Tibial artery (tissue), 4 donors: ENCODE measurements at regions not wholly inside any gene's neighbourhood (a gene's known extent, or its start where the extent isn't known, plus 50 kb on each side); places are given as distances from the start of the nearest gene placed in this dataset.

Experiments used
- DNase-seq, 2 donors: peaks; one replicate each; pipeline ENCODE4 v3.0.0-alpha.2; 2019
- H3K27ac ChIP-seq, 2 donors: fragments of 200-600 bp; sonication (generic) in 1 of 2; 1 replicate in 1 of 2; 2 replicates in 1 of 2; pipeline ENCODE4 v1.5.1; 2018 to 2019; ENCODE audit warnings: mild to moderate bottlenecking in 1 of 2
- H3K27me3 ChIP-seq, 2 donors: fragments of 200-600 bp; sonication (generic) in 1 of 2; one replicate each; pipeline versions ENCODE4 v1.5.1 to v1.6.0; 2016 to 2019
- H3K36me3 ChIP-seq, 3 donors: fragments of 200-600 bp; sonication (generic) in 2 of 3; one replicate each; pipeline ENCODE4 v1.5.1; 2016 to 2019; ENCODE audit warnings: mild to moderate bottlenecking in 2 of 3
- H3K4me1 ChIP-seq, 4 donors: fragments of 200-600 bp; sonication (generic) in 2 of 4; 1 replicate in 3 of 4; 2 replicates in 1 of 4; pipeline ENCODE4 v1.5.1; 2016 to 2019
- H3K4me3 ChIP-seq, 2 donors: fragments of 200-600 bp; sonication (generic) in 1 of 2; 1 replicate in 1 of 2; 2 replicates in 1 of 2; pipeline ENCODE4 v1.5.1; 2018 to 2019; ENCODE audit warnings: mild to moderate bottlenecking in 2 of 2
- H3K9me3 ChIP-seq, 3 donors: fragments of 200-600 bp; sonication (generic) in 1 of 3; one replicate each; pipeline ENCODE4 v1.5.1; 2016 to 2019
- intact Hi-C: fragments of 100-400 bp; cut with DNase I; formaldehyde crosslinking; loops from one replicate; pipeline ENCODE4 v1.15.0; 2023; ENCODE audit warnings: low total_unique reads
- TF ChIP-seq, protein P1 (sequence below), 2 experiments: fragments of 200-600 bp in 1 of 2; fragments of 450-650 bp in 1 of 2; IDR thresholded peaks; one replicate each; pipeline ENCODE4 v1.5.1; 2017 to 2019; ENCODE audit warnings: antibody characterized with exemption in 2 of 2, mild to moderate bottlenecking in 1 of 2, moderate library complexity in 1 of 2

DNA sequence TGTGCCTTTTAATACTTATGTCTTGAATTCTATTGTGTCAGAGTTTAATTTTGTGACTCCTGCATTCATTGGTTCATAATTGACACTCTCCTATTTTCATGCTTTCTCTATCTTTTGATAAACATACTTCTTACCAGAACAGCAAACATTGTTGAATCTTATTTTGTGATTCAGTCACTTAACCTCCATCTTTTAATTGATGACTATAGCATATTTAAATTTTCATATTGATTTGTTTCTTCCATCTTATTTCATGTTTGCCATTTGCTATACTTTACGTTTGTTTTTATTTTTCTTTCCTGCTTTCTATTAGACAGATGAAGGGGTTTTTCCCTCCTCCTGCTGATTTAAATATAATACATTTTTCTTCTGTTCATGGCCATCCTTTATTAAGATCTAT lies 115.5 kb upstream of the FAM9A start:
- Histone ChIP-seq H3K27me3 (no peaks in the 10 kb centered on the region), H3K36me3 (no peaks in the 10 kb centered on the region), H3K27ac (no peak overlapping the region), H3K4me3 (no peak overlapping the region), H3K4me1 (peaks cover 0 to 22% (median 0%) of the 10 kb centered on the region in 4 donors), H3K9me3 (no peaks in the 10 kb centered on the region)
- TF ChIP-seq, protein P1, sequence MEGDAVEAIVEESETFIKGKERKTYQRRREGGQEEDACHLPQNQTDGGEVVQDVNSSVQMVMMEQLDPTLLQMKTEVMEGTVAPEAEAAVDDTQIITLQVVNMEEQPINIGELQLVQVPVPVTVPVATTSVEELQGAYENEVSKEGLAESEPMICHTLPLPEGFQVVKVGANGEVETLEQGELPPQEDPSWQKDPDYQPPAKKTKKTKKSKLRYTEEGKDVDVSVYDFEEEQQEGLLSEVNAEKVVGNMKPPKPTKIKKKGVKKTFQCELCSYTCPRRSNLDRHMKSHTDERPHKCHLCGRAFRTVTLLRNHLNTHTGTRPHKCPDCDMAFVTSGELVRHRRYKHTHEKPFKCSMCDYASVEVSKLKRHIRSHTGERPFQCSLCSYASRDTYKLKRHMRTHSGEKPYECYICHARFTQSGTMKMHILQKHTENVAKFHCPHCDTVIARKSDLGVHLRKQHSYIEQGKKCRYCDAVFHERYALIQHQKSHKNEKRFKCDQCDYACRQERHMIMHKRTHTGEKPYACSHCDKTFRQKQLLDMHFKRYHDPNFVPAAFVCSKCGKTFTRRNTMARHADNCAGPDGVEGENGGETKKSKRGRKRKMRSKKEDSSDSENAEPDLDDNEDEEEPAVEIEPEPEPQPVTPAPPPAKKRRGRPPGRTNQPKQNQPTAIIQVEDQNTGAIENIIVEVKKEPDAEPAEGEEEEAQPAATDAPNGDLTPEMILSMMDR (IDR thresholded peaks at IDR 0.05), result no peak
- intact Hi-C loops, result no loop called here
- no peak for DNase-seq

DNA sequence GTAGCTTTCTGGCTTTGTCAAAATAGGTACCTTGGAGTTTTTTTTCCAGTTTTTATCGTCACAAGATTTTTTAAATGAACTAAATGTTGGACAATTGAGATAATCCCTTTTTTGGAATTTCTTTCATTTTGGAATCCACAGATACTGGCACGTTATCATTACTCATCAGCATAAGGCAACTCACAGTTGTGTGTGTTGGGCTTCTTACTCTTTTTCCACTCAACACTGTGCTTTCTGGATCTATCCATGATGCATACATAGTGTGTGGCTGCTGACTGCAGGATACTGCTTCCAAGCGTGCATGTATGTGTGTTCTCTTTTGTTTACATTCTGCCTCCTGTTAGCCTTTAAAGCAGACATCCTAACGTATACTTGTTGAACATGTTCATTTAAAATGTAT lies 113.5 kb upstream of the FAM9A start:
- Histone ChIP-seq H3K9me3 (no peaks in the 10 kb centered on the region), H3K4me3 (no peak overlapping the region), H3K36me3 (no peaks in the 10 kb centered on the region), H3K4me1 (peaks cover 0 to 22% (median 0%) of the 10 kb centered on the region in 4 donors), H3K27ac (peak overlapping the region; percentile 17 to 49), H3K27me3 (no peaks in the 10 kb centered on the region)
- no peak for DNase-seq
- TF ChIP-seq, protein P1 (IDR thresholded peaks at IDR 0.05), result no peak
- intact Hi-C loops, result no loop called here

DNA sequence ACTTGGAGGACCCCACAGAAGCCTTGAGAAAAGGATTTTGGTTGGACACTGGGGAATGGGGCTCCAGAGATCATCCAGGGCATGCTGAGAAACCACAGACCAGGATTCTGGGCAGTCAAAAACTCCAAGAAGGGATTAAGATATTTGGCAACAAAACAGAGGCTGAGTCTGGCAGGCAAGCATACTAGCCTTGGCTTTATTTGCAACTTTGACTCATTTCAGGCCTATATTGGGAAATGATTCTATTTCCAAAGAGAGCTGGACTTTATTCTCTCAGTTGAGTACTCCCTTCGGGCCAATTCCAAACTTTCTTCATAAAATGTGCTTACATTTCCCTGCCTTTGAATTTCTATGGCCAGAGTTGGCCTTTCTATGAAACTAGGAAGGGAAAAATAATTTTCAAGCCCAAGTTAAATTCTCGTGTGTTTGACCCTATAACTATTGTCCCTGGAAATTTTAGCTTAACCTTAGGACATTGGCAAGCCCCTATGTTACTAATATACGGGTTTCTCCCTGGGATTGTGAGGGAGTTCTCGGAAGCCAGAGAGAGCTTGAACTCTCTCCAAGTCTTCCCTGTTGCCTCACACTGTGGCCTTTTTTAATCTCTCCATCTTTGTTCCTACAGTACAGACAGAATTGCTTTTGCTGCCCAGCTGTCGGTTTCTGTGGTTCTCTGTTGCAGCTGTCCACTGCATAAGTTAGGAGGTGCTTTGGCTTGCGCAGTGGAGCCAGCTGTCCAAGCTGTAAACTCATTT lies 112.6 kb upstream of the FAM9A start:
- TF ChIP-seq, protein P1 (IDR thresholded peaks at IDR 0.05), result no peak
- Histone ChIP-seq H3K4me3 (no peak overlapping the region), H3K27ac (peak overlapping the region; percentile 17 to 49), H3K36me3 (no peaks in the 10 kb centered on the region), H3K27me3 (no peaks in the 10 kb centered on the region), H3K9me3 (no peaks in the 10 kb centered on the region), H3K4me1 (peaks cover 0 to 22% (median 0%) of the 10 kb centered on the region in 4 donors)
- intact Hi-C loops, result no loop called here
- DNase-seq, result peak in 1 of 2 donors; percentile 36

GRCh38 chrX:8907688-8908087 lies 106.5 kb upstream of the FAM9A start:
- no peak for DNase-seq
- Histone ChIP-seq H3K9me3 (no peaks in the 10 kb centered on the region), H3K4me3 (no peak overlapping the region), H3K27ac (no peak overlapping the region), H3K36me3 (no peaks in the 10 kb centered on the region), H3K27me3 (no peaks in the 10 kb centered on the region), H3K4me1 (no peaks in the 10 kb centered on the region)
- TF ChIP-seq, protein P1 (IDR thresholded peaks at IDR 0.05), result no peak
- intact Hi-C loops, result no loop called here

DNA sequence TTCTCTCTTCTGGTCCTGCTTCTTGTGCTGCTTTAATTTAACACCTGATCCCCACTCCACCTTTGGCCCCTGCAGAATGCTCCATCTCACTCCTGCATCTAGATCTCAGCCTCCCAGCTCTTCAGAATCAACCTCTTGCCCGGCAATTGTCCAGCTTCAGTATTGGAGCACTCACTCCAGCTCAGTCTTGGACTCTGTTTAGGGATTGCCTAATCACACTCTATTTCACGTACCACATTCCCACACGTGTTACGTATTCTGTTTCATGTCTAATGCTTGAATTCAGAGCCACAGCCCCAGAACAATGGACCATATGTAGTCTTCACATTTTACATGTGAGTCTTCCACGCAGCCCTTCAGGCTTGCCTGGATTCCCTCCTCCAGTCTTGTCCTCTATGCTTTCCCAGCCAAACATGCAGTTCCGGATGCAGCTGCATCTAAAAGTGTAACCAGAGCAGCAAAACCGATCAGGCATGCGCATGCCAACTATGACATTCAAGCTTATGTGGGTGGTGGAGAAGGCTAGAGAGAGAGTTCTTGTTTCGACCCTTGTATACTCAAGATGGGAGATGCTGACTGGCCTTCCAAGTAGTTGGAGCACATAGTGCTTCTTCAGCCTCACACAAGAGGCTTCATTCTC lies 105.2 kb upstream of the FAM9A start:
- Histone ChIP-seq H3K27ac (no peak overlapping the region), H3K36me3 (no peaks in the 10 kb centered on the region), H3K27me3 (no peaks in the 10 kb centered on the region), H3K9me3 (no peaks in the 10 kb centered on the region), H3K4me1 (no peaks in the 10 kb centered on the region), H3K4me3 (no peak overlapping the region)
- TF ChIP-seq, protein P1 (IDR thresholded peaks at IDR 0.05), result no peak
- intact Hi-C loops, result no loop called here
- DNase-seq, result no peak
